HG03439 (cell line): ENCODE measurements at regions not wholly inside any gene's neighbourhood (a gene's known extent, or its start where the extent isn't known, plus 50 kb on each side); places are given as distances from the start of the nearest gene placed in this dataset.

ENCODE experiments used
- ATAC-seq: cut with Tn5 transposase; IDR thresholded peaks from one replicate; pipeline ENCODE4 v1.9.1; 2021; ENCODE audit warnings: mild to moderate bottlenecking, moderate library complexity; ENCODE audit not compliant: unreplicated experiment

DNA sequence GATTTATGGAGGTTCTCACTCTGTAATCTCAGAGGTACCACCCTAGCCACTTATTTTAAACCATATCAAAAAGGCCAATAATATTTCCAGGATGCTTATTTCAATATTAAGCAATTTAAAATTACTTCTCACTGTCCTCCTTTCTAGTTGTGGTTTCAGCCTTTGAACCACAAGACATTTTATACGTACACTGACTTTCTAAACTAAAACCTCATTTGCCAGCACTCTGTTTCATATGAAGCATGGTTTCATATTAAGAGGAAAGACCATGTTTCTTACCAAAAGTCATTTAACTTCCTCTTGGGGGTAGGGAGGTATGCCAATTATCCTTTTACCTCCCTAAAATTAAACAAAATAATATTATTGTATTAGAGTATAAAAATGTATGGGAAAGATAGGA lies 399.8 kb downstream of the CDH7 start:
- no peak for ATAC-seq

DNA sequence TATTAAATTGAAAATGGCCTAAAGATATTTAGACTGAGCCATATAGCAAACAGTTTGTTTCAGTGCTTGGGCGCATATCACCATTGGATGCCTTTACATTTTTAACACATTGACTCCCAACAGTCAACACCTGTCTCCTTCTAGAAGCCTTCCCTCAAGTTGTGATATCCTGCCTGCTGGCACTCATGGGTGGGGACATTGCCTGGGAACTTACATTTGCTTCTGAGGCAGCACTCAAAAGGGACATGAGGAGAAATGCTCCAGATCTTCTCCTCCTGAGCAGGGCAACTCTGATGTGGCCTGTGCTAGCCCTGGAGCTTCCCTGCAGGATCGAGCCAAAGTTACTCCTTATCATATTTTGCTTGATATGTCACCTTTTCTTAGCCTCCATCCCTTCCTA lies 392.2 kb downstream of the CDH7 start:
- no peak for ATAC-seq

DNA sequence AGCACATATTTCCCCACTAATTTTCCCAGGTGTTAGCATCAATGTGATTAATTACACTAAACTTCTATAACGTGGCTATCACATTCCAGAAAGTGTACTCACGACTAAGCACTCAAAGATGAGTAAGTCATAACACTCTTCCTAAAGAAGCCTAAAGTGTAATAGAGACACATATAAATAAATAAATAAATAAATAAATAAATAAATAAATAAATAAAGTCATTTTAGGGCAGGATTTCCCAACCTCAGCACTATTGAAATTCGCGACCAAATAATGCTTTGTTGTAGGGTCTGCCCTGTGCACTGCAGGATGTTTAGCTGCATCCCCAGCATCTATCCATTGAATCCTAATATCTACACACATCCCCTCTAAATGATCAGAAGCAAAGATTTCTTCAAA lies 390.9 kb downstream of the CDH7 start:
- ATAC-seq, result no peak

DNA sequence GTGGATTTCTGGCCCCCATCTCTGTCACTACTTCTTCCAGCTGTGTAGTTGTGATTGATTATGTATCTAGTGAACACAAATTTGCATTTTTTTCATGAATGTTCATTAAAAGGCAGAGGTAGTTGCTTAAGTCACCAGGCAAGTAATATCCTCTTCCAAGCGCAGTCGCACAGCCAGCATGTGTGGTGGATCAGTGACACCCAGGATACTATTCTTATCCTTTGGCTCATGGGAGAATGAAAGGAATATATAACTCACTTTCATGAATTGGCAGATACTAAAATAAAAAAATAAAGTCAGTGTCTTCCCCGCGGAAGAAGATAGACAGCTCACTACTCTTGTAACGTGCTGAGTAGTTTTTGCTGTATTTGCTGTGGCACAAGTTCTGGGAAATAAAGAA lies 387.8 kb downstream of the CDH7 start:
- no peak for ATAC-seq

DNA sequence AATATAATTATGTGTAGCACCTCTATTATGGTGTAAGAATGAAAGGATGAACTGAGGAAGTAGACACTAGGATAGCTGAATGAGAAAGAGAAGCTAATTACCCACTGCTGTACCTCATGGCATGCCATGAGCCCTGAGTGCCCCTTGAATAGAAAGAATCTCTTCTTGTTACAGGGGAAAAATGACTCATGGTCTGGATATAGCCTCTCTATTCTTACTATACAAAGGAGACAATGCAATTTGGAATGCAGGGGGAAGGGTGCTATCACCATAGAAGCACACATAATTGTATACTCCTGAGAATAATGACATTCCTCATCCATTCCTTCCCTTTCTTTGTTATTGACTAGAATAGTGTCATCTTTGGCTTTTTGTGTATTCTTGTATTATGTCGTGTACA lies 385.2 kb downstream of the CDH7 start:
- ATAC-seq, result no peak

DNA sequence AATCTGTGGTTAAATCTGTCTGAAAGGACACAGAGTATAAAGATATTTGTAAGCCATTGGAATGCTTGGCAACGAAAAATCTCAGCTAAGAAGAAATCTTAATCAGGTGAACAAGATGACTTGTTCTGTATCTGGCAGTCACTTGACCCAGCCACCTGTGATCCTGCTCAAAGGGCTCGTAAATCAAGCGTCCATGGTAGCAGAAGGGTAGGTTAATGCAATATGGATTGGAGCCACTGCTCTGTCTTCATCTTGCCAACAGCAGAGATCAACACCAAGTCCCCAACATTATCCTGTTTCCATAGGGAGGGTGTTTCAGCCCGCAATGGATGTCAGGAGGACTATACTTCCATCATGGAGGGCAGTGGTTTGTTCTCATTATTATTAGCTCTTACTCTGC lies 378.4 kb downstream of the CDH7 start:
- ATAC-seq, result no peak

DNA sequence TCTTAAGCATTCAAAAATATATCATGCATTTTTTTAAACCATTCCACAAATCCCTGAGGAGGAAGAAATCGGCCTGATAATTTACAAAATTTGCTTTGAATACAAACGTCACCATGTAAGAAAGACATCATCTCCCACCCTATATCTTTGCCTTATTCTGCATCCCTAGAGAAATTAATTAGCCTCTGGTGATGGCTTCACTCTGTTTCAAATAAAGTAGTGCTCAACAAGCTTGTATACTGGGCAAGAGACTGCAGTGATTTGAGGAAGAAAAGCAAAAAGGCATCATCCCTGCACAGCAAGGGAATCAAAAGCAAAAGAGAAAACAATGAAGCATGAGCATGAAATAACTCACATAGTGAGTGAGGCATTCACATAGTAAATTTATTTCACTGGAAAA lies 375.5 kb downstream of the CDH7 start:
- ATAC-seq, result no peak

DNA sequence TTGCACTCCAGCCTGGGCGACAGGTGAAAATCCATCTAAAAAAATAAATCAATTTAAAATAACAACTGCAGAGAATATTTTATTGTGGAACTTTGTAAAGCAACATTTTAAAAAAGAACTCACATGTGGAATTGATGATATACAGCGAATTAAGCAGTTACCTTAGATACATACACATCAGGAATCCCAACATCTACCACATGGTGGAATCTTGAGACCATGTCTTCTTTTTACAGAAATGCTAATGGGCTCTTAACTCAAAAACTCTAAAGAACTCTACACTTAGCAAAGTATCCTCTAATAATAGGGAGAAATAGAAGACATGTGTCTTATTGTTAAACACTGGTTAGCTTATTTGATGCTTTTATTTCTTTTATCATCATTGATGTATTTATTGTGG lies 373.6 kb downstream of the CDH7 start:
- no peak for ATAC-seq

DNA sequence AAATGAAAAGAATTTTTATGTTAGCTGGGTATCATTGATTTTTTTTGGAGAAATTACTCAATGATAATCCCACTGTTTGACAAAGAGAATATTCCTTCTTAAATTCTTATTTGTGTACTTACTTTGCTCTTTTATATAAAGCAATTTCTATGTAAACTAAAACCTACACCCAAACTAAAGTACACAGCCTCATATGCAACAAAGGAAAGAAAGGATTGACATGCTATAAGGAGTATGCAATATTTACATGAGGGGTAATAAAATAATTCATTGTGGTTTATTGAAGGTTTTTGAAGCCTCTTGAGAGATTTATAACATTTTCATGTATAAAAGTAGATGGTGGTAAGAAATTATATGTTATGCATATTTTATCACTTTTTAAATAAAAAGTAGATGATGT lies 368.5 kb downstream of the CDH7 start:
- no peak for ATAC-seq

DNA sequence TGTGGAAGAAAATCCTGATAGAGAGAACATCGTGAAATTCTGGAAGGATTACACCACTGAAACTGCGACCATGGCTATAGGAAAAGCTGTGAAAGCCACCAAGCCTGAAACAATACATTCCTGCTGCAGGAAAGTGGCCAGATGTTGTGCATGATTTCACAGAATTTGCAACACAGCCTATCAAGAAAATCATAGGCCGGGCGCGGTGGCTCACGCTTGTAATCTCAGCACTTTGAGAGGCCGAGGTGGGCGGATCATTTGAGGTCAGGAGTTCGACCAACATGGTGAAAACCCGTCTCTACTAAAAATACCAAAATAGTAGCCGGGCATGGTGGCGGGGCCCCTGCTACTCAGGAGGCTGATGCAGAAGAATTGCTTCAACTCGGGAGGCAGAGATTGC lies 360.2 kb downstream of the CDH7 start:
- no peak for ATAC-seq

DNA sequence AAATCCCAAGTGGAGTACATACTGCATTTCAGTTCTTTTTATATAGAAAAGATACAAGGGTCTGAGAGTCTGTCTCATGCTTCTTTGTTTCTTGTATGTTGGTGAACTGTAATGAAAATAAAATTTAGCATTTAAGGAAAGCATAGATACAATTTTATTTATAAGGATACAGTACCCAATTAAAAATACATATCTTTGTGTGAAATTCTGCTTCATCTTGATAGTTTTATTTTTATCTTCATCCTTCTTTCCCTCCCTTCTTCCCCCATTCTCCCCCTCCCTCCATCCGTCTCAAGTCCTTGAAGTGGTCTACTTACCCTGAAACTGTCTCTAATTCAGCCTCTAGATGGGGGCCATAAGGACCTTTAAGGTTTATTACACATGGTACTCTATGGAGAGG lies 359.8 kb downstream of the CDH7 start:
- ATAC-seq, result no peak

DNA sequence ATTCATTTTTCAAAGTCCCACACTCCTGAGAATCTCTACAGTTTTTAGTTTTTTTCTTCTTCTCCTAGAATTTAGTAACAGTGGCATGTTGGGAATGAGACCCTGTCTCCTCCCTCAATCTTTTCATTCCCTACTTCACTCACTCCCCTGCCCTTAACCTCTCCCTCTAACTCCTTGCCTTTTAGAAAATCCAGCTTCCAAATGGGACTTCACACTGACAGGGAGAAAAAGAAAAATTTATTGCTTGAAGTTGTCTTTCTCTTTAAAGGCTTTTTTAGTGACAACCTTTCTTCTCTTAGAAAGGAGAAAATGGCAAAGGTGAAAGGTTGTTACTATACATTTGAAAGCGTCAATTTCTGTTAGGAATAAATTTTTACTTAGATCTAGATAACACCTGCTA lies 359.2 kb downstream of the CDH7 start:
- ATAC-seq, result no peak

DNA sequence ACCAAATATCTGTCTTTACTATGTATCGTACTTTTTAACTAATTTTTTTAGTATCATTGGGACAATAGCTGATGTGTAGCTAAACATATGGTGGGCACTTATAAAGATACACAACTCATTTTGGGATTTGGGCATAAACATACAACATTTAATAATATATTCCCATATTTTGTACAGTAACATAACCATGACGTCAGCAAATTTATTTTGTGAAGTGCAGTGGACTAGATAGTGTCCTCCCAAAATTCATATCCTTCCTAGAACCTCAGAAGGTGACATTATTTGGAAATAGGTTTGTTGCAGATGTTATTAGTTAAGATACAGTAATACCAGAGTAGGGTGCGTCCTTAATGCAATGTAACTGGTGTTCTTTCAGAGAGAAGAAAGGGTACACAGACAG lies 356.7 kb downstream of the CDH7 start:
- ATAC-seq, result no peak

DNA sequence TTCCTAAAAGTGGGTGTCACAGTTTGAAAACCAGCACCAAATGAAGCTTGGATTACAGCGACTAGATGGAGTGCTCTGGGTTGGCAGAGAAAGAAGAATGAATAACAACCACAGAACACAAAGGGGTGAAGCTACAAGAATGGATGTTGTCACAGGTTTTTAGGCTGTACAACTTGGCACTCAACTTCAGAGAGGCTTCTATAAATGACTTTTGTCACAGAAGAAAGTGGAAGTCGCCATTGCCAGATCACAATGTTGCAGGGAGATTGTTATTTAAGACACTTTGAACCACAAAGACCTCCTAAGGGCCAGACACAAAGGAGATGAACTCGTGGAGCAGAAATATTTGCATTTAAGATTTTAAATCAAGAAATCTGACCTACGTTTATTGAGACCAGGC lies 354.2 kb downstream of the CDH7 start:
- no peak for ATAC-seq

DNA sequence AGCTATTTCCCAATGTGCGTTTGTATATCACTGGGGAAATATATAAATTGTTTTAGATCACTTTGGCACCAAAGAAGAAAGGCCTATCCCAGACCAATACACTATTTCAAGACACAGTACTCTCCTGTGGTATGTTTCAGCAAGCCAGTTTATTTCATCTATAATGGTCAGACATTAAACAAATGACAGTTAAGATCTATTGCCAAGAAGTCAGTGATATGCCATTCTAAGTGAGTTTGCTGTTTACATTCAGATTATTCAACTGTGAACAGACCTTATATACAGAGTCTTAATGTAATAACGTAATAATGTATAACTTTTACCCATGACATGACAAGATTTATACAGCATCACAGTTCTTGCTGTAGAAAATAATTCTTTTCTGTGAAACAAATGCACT lies 352.7 kb downstream of the CDH7 start:
- ATAC-seq, result no peak

DNA sequence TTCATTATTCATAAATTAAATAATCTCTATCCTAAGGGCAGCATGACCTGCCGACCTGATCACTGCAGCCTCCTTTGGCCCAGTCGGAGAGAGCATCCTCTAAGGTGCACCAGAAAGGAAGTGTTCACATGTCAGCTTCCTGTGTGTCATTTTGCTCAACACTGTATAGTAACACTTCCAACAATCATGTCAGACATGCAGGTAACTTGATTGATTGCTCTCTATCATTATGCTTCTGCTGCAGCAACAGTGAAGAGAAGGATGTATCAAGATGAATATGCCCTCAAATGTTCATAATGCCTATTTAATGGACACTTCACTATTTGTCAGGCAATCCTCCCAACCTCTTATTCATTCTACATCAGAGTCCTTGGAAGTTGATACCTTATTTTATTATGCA lies 332.3 kb downstream of the CDH7 start:
- no peak for ATAC-seq

DNA sequence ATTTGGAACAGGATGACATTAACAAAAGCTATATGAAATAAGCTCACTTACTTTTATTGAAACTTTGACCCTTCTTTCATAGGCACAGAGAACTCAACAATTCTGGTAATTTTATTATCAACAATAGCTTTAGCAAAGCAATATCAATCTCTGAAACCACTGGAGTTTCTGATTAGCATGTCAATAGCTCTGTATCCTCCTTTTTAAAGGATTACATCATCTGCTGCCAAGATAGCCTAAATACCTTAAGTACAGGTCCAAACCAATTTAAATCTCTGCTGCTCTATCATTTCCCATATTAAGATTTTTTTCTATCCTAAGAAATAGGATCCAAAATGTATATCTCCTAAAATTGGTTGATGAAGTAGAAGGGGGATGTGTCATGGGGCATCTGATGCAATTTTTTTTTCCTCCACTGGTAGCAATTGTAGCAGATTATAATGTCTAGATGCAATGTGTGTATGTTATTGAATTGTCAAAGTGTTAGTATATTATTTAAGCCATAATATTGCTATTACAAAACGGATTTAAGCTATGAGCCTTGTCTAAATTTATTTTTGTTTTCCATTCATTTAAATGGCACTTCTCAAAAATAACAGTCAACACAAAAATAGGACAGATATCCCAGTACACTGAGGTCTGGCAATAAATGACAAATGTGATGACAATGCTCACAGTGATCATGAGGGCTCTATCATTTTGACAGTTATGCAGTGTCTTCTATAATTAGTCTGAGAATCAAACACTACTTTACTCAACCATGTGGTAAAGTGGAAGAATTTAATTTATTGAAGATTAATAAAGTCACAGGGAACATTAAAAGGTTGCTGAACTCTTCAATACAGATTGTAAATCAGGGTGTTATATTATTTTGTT lies 328.4 kb downstream of the CDH7 start:
- no peak for ATAC-seq

DNA sequence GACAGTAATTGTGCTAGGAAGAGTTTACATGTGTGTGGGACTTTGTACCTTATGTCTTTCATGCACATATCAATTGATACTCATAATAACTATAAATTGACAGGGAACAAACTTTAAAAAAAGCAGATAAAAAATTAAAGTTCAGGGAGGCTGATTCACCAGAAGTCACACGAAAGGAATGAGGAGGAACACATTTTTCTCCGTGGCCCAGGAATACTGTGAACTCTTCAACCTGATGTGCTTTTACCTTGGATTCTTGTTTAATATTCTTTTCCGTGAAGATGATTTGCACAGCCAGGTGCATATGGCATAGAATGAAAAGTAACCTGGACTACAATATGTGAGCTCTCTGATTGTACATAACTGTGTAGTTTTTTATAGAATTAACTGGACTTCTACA lies 326.3 kb downstream of the CDH7 start:
- no peak for ATAC-seq

DNA sequence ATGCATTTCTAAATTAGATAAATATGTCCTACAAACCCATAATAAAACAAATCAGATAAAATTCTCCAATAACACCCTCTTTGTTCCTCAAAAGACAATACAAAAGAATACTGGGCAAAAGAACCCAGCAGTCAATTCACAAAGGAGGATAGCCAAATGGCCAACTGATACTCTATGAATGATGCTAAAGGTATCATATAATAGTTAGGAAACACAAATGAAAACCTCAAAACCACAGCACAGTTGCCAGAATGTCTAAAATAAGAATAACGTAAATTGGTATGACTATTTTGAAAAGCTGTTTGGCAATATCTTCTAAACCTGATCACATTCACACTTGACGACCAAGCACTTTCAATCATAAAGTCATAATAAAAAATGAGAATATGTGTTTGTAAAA lies 315.4 kb downstream of the CDH7 start:
- ATAC-seq, result no peak

DNA sequence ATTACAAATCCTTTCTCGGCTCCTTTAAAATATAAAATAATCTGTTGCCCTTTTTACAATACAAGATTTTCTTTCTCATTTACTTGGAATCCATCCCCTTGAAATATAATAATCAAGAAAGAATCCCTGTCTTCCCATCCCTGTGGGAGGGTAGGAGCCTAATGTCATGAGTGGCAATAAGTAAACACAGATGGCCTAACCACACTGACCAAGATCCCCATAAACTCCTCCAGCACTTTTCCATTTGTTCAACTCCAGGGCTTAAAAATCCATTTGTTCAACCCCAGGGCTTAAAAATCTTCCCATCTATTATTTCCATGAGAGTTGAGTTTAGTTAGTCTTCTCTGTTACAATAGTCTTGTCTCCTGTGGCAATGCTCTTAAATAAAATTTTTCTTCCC lies 297.6 kb downstream of the CDH7 start:
- ATAC-seq, result no peak

DNA sequence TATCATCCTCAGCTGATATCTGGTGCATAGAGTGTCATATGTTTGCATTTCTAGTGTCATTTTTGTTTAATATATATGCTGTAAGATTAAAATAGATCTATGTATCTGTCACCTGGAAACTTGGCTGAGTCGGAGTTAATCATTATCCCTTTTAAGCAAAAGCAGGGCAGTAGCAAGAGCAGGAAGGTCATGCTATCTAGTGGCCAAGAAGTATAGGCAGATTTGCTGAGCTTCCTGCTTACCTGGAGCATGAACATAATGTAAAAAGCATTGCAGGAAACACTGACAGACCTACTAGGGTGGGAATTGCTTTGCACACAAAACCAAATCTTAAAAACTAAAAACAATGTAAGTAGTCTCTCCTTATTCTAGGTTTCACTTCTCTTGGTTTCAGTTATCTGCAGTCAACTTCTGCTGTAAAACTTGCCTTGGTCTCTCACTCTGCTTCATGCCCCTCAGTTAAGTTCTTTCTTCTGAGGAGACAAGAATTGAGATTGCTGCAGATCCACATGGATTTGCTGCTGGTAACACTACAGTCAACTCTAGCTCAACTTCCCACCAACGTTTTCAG lies 295.3 kb downstream of the CDH7 start:
- no peak for ATAC-seq

DNA sequence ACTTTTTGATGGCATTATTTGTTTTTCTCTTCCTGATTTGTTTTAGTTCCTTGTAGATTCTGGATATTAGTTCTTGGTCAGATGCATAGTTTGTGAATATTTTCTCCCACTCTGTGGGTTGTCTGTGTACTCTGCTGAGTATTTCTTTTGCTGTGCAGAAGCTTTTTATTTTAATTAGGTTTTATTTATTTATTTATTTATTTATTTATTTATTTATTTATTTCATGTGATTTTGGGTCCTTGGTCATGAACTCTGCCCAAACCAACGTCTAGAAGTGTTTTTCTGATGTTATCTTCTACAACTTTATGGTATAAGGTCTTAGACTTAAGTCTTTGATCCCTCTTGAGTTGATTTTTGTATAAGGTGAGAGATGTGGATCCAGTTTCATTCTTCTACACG lies 292.2 kb downstream of the CDH7 start:
- ATAC-seq, result no peak

DNA sequence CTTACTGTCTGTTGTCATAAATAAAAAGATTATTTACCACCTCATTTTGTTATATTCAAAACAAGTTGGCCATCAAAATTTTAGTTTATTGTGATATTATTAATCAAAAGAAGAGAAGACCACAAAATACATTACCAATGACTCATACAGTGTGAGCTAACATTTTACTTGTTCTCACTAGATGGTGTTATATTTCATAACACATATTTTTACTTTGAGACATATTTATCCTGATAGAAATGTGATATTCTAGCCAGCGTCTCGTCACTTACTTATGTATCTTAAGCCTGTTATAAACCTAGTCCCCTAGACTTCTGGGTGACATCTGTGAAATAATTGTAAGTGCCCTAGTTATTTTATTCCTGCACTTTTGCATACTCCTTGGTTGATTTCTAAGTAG lies 263.2 kb downstream of the CDH7 start:
- ATAC-seq, result no peak
